Gastroesophageal sphincter (tissue), 4 donors: ENCODE measurements at regions not wholly inside any gene's neighbourhood (a gene's known extent, or its start where the extent isn't known, plus 50 kb on each side); places are given as distances from the start of the nearest gene placed in this dataset.
"Not testable (repeated sequence)": the region's sequence is repeated elsewhere in the genome, so short reads cannot be mapped to it uniquely, and the experiment has no call there.

Experiments used
- ATAC-seq: fragments of 150-250 bp; one replicate; pipeline ENCODE4 v1.9.1; 2016; ENCODE audit warnings: mild to moderate bottlenecking, moderate library complexity
- H3K27ac ChIP-seq, 4 donors: fragments of 200-600 bp; sonication (generic) in 3 of 4; 1 replicate in 3 of 4; 2 replicates in 1 of 4; pipeline ENCODE4 v1.5.1; 2016 to 2019
- H3K27me3 ChIP-seq: fragments of 200-600 bp; sonication (generic); one replicate; pipeline ENCODE4 v1.5.1; 2019
- H3K36me3 ChIP-seq, 2 donors: fragments of 200-600 bp; sonication (generic); one replicate each; pipeline ENCODE4 v1.5.1; 2019; ENCODE audit warnings: control low read depth in 1 of 2
- H3K4me1 ChIP-seq, 3 donors: fragments of 200-600 bp; sonication (generic); 1 replicate in 2 of 3; 2 replicates in 1 of 3; pipeline ENCODE4 v1.5.1; 2016 to 2019; ENCODE audit warnings: control low read depth in 2 of 3
- H3K4me3 ChIP-seq, 2 donors: fragments of 200-600 bp; sonication (generic); one replicate each; pipeline ENCODE4 v1.5.1; 2019; ENCODE audit warnings: mild to moderate bottlenecking in 1 of 2, moderate library complexity in 1 of 2
- H3K9me3 ChIP-seq, 3 donors: fragments of 200-600 bp; sonication (generic); one replicate each; pipeline ENCODE4 v1.5.1; 2017 to 2019; ENCODE audit warnings: control low read depth in 2 of 3
- EP300 ChIP-seq: sonication (generic); formaldehyde crosslinking; IDR thresholded peaks from one replicate; pipeline ENCODE4 v1.6.1; 2017; ENCODE audit warnings: antibody characterized with exemption, mild to moderate bottlenecking
- POLR2A ChIP-seq, 2 donors: fragments of 450-650 bp; IDR thresholded peaks; one replicate each; pipeline ENCODE4 v1.6.1; 2017; ENCODE audit warnings: antibody characterized with exemption in 2 of 2, mild to moderate bottlenecking in 2 of 2, moderate library complexity in 1 of 2
- POLR2AphosphoS5 ChIP-seq: sonication (generic); formaldehyde crosslinking; IDR thresholded peaks from one replicate; pipeline ENCODE4 v1.6.1; 2017; ENCODE audit warnings: antibody characterized with exemption
- WGBS, 2 donors: methylation state at CpG; one replicate each; pipeline ENCODE4 v1.1.5; 2018; ENCODE audit warnings: low coverage in 1 of 2; 5-methylcytosine and 5-hydroxymethylcytosine counted together
- TF ChIP-seq, protein P1 (sequence below), 4 experiments: fragments of 200-600 bp in 2 of 4; fragments of 450-650 bp in 2 of 4; sonication (generic) in 1 of 4; IDR thresholded peaks; one replicate each; pipeline ENCODE4 v1.5.1; 2017 to 2019; ENCODE audit warnings: antibody characterized with exemption in 4 of 4, mild to moderate bottlenecking in 2 of 4, moderate library complexity in 2 of 4

GRCh38 chr2:215635788-215636139 is 199.9 kb upstream of the FN1 start:
- Histone ChIP-seq H3K4me1 (no peaks in the 10 kb centered on the region), H3K36me3 (no peaks in the 10 kb centered on the region), H3K27ac (no peak overlapping the region), H3K27me3 (no peaks in the 10 kb centered on the region), H3K9me3 (peaks cover 0 to 5% (median 0%) of the 10 kb centered on the region in 3 donors), H3K4me3 (no peak overlapping the region)
- ATAC-seq: no peak
- no peak for TF ChIP-seq POLR2AphosphoS5
- TF ChIP-seq, protein P1, sequence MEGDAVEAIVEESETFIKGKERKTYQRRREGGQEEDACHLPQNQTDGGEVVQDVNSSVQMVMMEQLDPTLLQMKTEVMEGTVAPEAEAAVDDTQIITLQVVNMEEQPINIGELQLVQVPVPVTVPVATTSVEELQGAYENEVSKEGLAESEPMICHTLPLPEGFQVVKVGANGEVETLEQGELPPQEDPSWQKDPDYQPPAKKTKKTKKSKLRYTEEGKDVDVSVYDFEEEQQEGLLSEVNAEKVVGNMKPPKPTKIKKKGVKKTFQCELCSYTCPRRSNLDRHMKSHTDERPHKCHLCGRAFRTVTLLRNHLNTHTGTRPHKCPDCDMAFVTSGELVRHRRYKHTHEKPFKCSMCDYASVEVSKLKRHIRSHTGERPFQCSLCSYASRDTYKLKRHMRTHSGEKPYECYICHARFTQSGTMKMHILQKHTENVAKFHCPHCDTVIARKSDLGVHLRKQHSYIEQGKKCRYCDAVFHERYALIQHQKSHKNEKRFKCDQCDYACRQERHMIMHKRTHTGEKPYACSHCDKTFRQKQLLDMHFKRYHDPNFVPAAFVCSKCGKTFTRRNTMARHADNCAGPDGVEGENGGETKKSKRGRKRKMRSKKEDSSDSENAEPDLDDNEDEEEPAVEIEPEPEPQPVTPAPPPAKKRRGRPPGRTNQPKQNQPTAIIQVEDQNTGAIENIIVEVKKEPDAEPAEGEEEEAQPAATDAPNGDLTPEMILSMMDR (IDR thresholded peaks at IDR 0.05): peak in 1 of 4 experiments; percentile 17
- WGBS, 2 donors: 40 to 50% methylated on average over 2 of the region's 2 CpGs

- no peak overlapping the region for H3K27ac ChIP-seq
- no peaks in the 10 kb centered on the region for H3K27me3 ChIP-seq
- H3K36me3 ChIP-seq: no peaks in the 10 kb centered on the region
- no peak for ATAC-seq
- TF ChIP-seq EP300 (no peak), POLR2AphosphoS5 (no peak), POLR2A (IDR thresholded peaks at IDR 0.05) (no peak)
- TF ChIP-seq, protein P1 (IDR thresholded peaks at IDR 0.05): no peak
- no peaks in the 10 kb centered on the region for H3K4me1 ChIP-seq
- peaks cover 0 to 7% (median 0%) of the 10 kb centered on the region in 3 donors for H3K9me3 ChIP-seq
- H3K4me3 ChIP-seq: no peak overlapping the region
These were observed 199.4 kb upstream of the FN1 start for GRCh38 chr2:215635071-215635787.

GRCh38 chr2:215633360-215633759 is 197.5 kb upstream of the FN1 start:
- Histone ChIP-seq H3K4me1 (no peaks in the 10 kb centered on the region), H3K27ac (no peak overlapping the region), H3K9me3 (peaks cover 0 to 7% (median 0%) of the 10 kb centered on the region in 3 donors), H3K36me3 (no peaks in the 10 kb centered on the region), H3K27me3 (no peaks in the 10 kb centered on the region), H3K4me3 (no peak overlapping the region)
- TF ChIP-seq POLR2A (IDR thresholded peaks at IDR 0.05): no peak
- no peak for TF ChIP-seq POLR2AphosphoS5
- TF ChIP-seq EP300: no peak
- TF ChIP-seq, protein P1 (IDR thresholded peaks at IDR 0.05): no peak
- ATAC-seq: no peak

- H3K27me3 ChIP-seq: no peaks in the 10 kb centered on the region
- H3K4me3 ChIP-seq: no peak overlapping the region
- WGBS, 2 donors: 93 to 100% methylated on average over 2 of the region's 2 CpGs
- ATAC-seq: no peak
- TF ChIP-seq POLR2AphosphoS5: no peak
- TF ChIP-seq POLR2A (IDR thresholded peaks at IDR 0.05): no peak
- TF ChIP-seq, protein P1 (IDR thresholded peaks at IDR 0.05): no peak
- TF ChIP-seq EP300: no peak
- no peak overlapping the region for H3K27ac ChIP-seq
- H3K36me3 ChIP-seq: no peaks in the 10 kb centered on the region
- no peaks in the 10 kb centered on the region for H3K4me1 ChIP-seq
- H3K9me3 ChIP-seq: peaks cover 0 to 4% (median 0%) of the 10 kb centered on the region in 3 donors
These were observed 195.8 kb upstream of the FN1 start for GRCh38 chr2:215631696-215632095.

DNA sequence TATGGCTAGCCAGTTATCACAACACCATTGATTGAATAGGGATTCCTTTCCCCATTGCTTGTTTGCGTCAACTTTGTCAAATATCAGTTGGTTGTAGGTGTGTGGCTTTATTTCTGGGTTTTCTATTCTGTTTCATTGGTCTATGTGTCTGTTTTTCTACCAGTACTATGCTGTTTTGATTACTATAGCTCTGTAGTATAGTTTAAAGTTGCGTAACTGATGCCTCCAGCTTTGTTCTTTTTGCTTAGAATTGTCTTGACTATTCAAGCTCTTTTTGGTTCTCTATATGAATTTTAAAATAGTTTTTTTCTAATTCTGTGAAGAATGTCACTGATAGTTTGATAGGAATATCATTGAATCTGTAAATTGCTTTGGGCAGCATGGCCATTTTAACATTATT is 194.9 kb upstream of the FN1 start:
- H3K9me3 ChIP-seq, ATAC-seq, H3K4me1 ChIP-seq, H3K27me3 ChIP-seq, H3K27ac ChIP-seq, H3K36me3 ChIP-seq, H3K4me3 ChIP-seq: not testable (repeated sequence)
- 88 to 100% methylated on average over 1 to 2 of the region's 2 CpGs for WGBS, 2 donors
